ENCODE measurements at regions not wholly inside any gene's neighbourhood (a gene's known extent, or its start where the extent isn't known, plus 50 kb on each side); places are given as distances from the start of the nearest gene placed in this dataset.
"Not testable (repeated sequence)": the region's sequence is repeated elsewhere in the genome, so short reads cannot be mapped to it uniquely, and the experiment has no call there.

GRCh38 chr2:83933749-83934148 is 525.3 kb downstream of the SUCLG1 start:
- intact Hi-C loops (cut with DNase I), result no loop called here
- no peak for DNase-seq
- Histone ChIP-seq H3K4me3 (ENCODE audit: low read length) (no peak overlapping the region), H3K27ac (ENCODE audit: low read length) (no peak overlapping the region), H3K4me1 (ENCODE audit: control insufficient read depth, insufficient read depth, low read length) (no peaks in the 10 kb centered on the region), H3K27me3 (ENCODE audit: control insufficient read depth, insufficient read depth) (no peaks in the 10 kb centered on the region), H3K9me3 (ENCODE audit: control insufficient read depth, low read length) (no peaks in the 10 kb centered on the region)
- WGBS, result 62% methylated on average over 2 of the region's 2 CpGs
- no peak for ATAC-seq

GRCh38 chr2:83923531-83923930 is 535.5 kb downstream of the SUCLG1 start:
- Histone ChIP-seq H3K4me1 (ENCODE audit: control insufficient read depth, insufficient read depth, low read length) (no peaks in the 10 kb centered on the region), H3K27ac (ENCODE audit: low read length) (no peak overlapping the region), H3K4me3 (ENCODE audit: low read length) (no peak overlapping the region), H3K9me3 (ENCODE audit: control insufficient read depth, low read length) (no peaks in the 10 kb centered on the region), H3K27me3 (ENCODE audit: control insufficient read depth, insufficient read depth) (no peaks in the 10 kb centered on the region)
- DNase-seq (no peak), ATAC-seq (no peak)
- WGBS, result 62% methylated on average over 2 of the region's 2 CpGs
- intact Hi-C loops (cut with DNase I), result no loop called here

GRCh38 chr2:83916559-83916958 is 542.5 kb downstream of the SUCLG1 start:
- intact Hi-C loops (cut with DNase I), result no loop called here
- DNase-seq (no peak), ATAC-seq (no peak)
- Histone ChIP-seq H3K27ac (ENCODE audit: low read length) (no peak overlapping the region), H3K27me3 (ENCODE audit: control insufficient read depth, insufficient read depth) (no peaks in the 10 kb centered on the region), H3K4me1 (ENCODE audit: control insufficient read depth, insufficient read depth, low read length) (no peaks in the 10 kb centered on the region), H3K9me3 (ENCODE audit: control insufficient read depth, low read length) (no peaks in the 10 kb centered on the region), H3K4me3 (ENCODE audit: low read length) (no peak overlapping the region)

GRCh38 chr2:83915381-83915780 is 543.7 kb downstream of the SUCLG1 start:
- Histone ChIP-seq H3K4me1 (ENCODE audit: control insufficient read depth, insufficient read depth, low read length) (no peaks in the 10 kb centered on the region), H3K27me3 (ENCODE audit: control insufficient read depth, insufficient read depth) (no peaks in the 10 kb centered on the region), H3K27ac (ENCODE audit: low read length) (no peak overlapping the region), H3K9me3 (ENCODE audit: control insufficient read depth, low read length) (no peaks in the 10 kb centered on the region), H3K4me3 (ENCODE audit: low read length) (no peak overlapping the region)
- DNase-seq, result no peak
- intact Hi-C loops (cut with DNase I), result no loop called here
- ATAC-seq, result no peak

- DNase-seq (no peak), ATAC-seq (no peak)
- H3K4me3 ChIP-seq (ENCODE audit: low read length), result no peak overlapping the region
- no peaks in the 10 kb centered on the region for H3K27me3 ChIP-seq (ENCODE audit: control insufficient read depth, insufficient read depth)
- H3K27ac ChIP-seq (ENCODE audit: low read length), result no peak overlapping the region
- H3K9me3 ChIP-seq (ENCODE audit: control insufficient read depth, low read length), result no peaks in the 10 kb centered on the region
- no peaks in the 10 kb centered on the region for H3K4me1 ChIP-seq (ENCODE audit: control insufficient read depth, insufficient read depth, low read length)
- intact Hi-C loops (cut with DNase I), result no loop called here
These were observed 550.3 kb downstream of the SUCLG1 start for GRCh38 chr2:83908750-83909149.

GRCh38 chr2:83901317-83901716 is 557.8 kb downstream of the SUCLG1 start:
- no peaks in the 10 kb centered on the region for H3K27me3 ChIP-seq (ENCODE audit: control insufficient read depth, insufficient read depth)
- 59% methylated on average over 3 of the region's 3 CpGs for WGBS
- ATAC-seq (no peak), DNase-seq (no peak)
- no peak overlapping the region for H3K27ac ChIP-seq (ENCODE audit: low read length)
- intact Hi-C loops (cut with DNase I), result no loop called here
- no peak overlapping the region for H3K4me3 ChIP-seq (ENCODE audit: low read length)
- H3K9me3 ChIP-seq (ENCODE audit: control insufficient read depth, low read length), result no peaks in the 10 kb centered on the region
- H3K4me1 ChIP-seq (ENCODE audit: control insufficient read depth, insufficient read depth, low read length), result no peaks in the 10 kb centered on the region

GRCh38 chr2:83900862-83901261 is 558.2 kb downstream of the SUCLG1 start:
- H3K27ac ChIP-seq (ENCODE audit: low read length), result no peak overlapping the region
- no peaks in the 10 kb centered on the region for H3K9me3 ChIP-seq (ENCODE audit: control insufficient read depth, low read length)
- ATAC-seq (no peak), DNase-seq (no peak)
- H3K4me1 ChIP-seq (ENCODE audit: control insufficient read depth, insufficient read depth, low read length), result no peaks in the 10 kb centered on the region
- H3K4me3 ChIP-seq (ENCODE audit: low read length), result no peak overlapping the region
- H3K27me3 ChIP-seq (ENCODE audit: control insufficient read depth, insufficient read depth), result no peaks in the 10 kb centered on the region
- 76% methylated on average over 1 of the region's 1 CpG for WGBS
- intact Hi-C loops (cut with DNase I), result no loop called here

GRCh38 chr2:83899271-83899670 is 559.8 kb downstream of the SUCLG1 start:
- DNase-seq (no peak), ATAC-seq (no peak)
- Histone ChIP-seq H3K9me3 (ENCODE audit: control insufficient read depth, low read length) (no peaks in the 10 kb centered on the region), H3K4me1 (ENCODE audit: control insufficient read depth, insufficient read depth, low read length) (no peaks in the 10 kb centered on the region), H3K27ac (ENCODE audit: low read length) (no peak overlapping the region), H3K27me3 (ENCODE audit: control insufficient read depth, insufficient read depth) (no peaks in the 10 kb centered on the region), H3K4me3 (ENCODE audit: low read length) (no peak overlapping the region)
- intact Hi-C loops (cut with DNase I), result no loop called here
- 94% methylated on average over 1 of the region's 1 CpG for WGBS

GRCh38 chr2:83894976-83895375 is 564.1 kb downstream of the SUCLG1 start:
- Histone ChIP-seq H3K9me3 (ENCODE audit: control insufficient read depth, low read length) (no peaks in the 10 kb centered on the region), H3K27me3 (ENCODE audit: control insufficient read depth, insufficient read depth) (no peaks in the 10 kb centered on the region), H3K27ac (ENCODE audit: low read length) (no peak overlapping the region), H3K4me1 (ENCODE audit: control insufficient read depth, insufficient read depth, low read length) (no peaks in the 10 kb centered on the region), H3K4me3 (ENCODE audit: low read length) (no peak overlapping the region)
- no peak for ATAC-seq
- DNase-seq, result no peak
- 91% methylated on average over 3 of the region's 3 CpGs for WGBS
- intact Hi-C loops (cut with DNase I), result no loop called here

GRCh38 chr2:83887757-83888156 is 571.3 kb downstream of the SUCLG1 start:
- ATAC-seq, result no peak
- intact Hi-C loops (cut with DNase I), result no loop called here
- DNase-seq, result no peak
- Histone ChIP-seq H3K4me1 (ENCODE audit: control insufficient read depth, insufficient read depth, low read length) (no peaks in the 10 kb centered on the region), H3K27ac (ENCODE audit: low read length) (no peak overlapping the region), H3K4me3 (ENCODE audit: low read length) (no peak overlapping the region), H3K27me3 (ENCODE audit: control insufficient read depth, insufficient read depth) (no peaks in the 10 kb centered on the region), H3K9me3 (ENCODE audit: control insufficient read depth, low read length) (no peaks in the 10 kb centered on the region)

- intact Hi-C loops (cut with DNase I), result no loop called here
- H3K4me1 ChIP-seq (ENCODE audit: control insufficient read depth, insufficient read depth, low read length), result no peaks in the 10 kb centered on the region
- no peak for ATAC-seq
- no peak overlapping the region for H3K4me3 ChIP-seq (ENCODE audit: low read length)
- no peak overlapping the region for H3K27ac ChIP-seq (ENCODE audit: low read length)
- no peak for DNase-seq
- no peaks in the 10 kb centered on the region for H3K9me3 ChIP-seq (ENCODE audit: control insufficient read depth, low read length)
- H3K27me3 ChIP-seq (ENCODE audit: control insufficient read depth, insufficient read depth), result no peaks in the 10 kb centered on the region
- 97% methylated on average over 20 of the region's 20 CpGs for WGBS
These were observed 580.0 kb downstream of the SUCLG1 start for GRCh38 chr2:83879127-83879526.

- WGBS, result 89% methylated on average over 17 of the region's 17 CpGs
- H3K27me3 ChIP-seq (ENCODE audit: control insufficient read depth, insufficient read depth); intact Hi-C loops (cut with DNase I); ATAC-seq; H3K27ac ChIP-seq (ENCODE audit: low read length); H3K4me3 ChIP-seq (ENCODE audit: low read length); H3K4me1 ChIP-seq (ENCODE audit: control insufficient read depth, insufficient read depth, low read length); H3K9me3 ChIP-seq (ENCODE audit: control insufficient read depth, low read length): not testable (repeated sequence)
- DNase-seq, result peak in 1 of 3 donors; percentile 28
These were observed 581.8 kb downstream of the SUCLG1 start for GRCh38 chr2:83877261-83877660.
